ENCODE measurements at regions not wholly inside any gene's neighbourhood (a gene's known extent, or its start where the extent isn't known, plus 50 kb on each side); places are given as distances from the start of the nearest gene placed in this dataset.

GRCh38 chr1:88317396-88317795 is 366.7 kb upstream of the PKN2 start:
- no peaks in the 10 kb centered on the region for H3K27me3 ChIP-seq
- no peak for TF ChIP-seq POLR2A (IDR thresholded peaks at IDR 0.05)
- TF ChIP-seq CTCF (IDR thresholded peaks at IDR 0.05): no peak
- intact Hi-C loops (cut with DNase I; ENCODE audit: low total_unique reads): no loop called here
- no peaks in the 10 kb centered on the region for H3K9me3 ChIP-seq
- no peak for DNase-seq
- WGBS, 2 donors: 77 to 79% methylated on average over 1 of the region's 1 CpG
- H3K27ac ChIP-seq: no peak overlapping the region
- no peak overlapping the region for H3K4me3 ChIP-seq
- no peaks in the 10 kb centered on the region for H3K4me1 ChIP-seq
- H3K36me3 ChIP-seq (ENCODE audit: low read depth, missing control alignments): no peaks in the 10 kb centered on the region

GRCh38 chr1:88318740-88319139 is 365.3 kb upstream of the PKN2 start:
- intact Hi-C loops (cut with DNase I; ENCODE audit: low total_unique reads): no loop called here
- Histone ChIP-seq H3K27ac (no peak overlapping the region), H3K4me1 (no peaks in the 10 kb centered on the region), H3K36me3 (ENCODE audit: low read depth, missing control alignments) (no peaks in the 10 kb centered on the region), H3K27me3 (no peaks in the 10 kb centered on the region), H3K9me3 (no peaks in the 10 kb centered on the region), H3K4me3 (no peak overlapping the region)
- WGBS, 2 donors: 86 to 94% methylated on average over 7 of the region's 7 CpGs
- DNase-seq: no peak
- no peak for TF ChIP-seq POLR2A (IDR thresholded peaks at IDR 0.05)
- no peak for TF ChIP-seq CTCF (IDR thresholded peaks at IDR 0.05)

- no peak for DNase-seq
- intact Hi-C loops (cut with DNase I; ENCODE audit: low total_unique reads): no loop called here
Observed at GRCh38 chr1:88320291-88320690, 363.8 kb upstream of the PKN2 start.

GRCh38 chr1:88321706-88322105 is 362.4 kb upstream of the PKN2 start:
- intact Hi-C loops (cut with DNase I; ENCODE audit: low total_unique reads): no loop called here
- H3K27me3 ChIP-seq: no peaks in the 10 kb centered on the region
- 77% methylated on average over 2 of the region's 2 CpGs for WGBS, 2 donors
- H3K36me3 ChIP-seq (ENCODE audit: low read depth, missing control alignments): no peaks in the 10 kb centered on the region
- TF ChIP-seq POLR2A (IDR thresholded peaks at IDR 0.05) (no peak), CTCF (IDR thresholded peaks at IDR 0.05) (no peak)
- H3K9me3 ChIP-seq: no peaks in the 10 kb centered on the region
- H3K27ac ChIP-seq: no peak overlapping the region
- no peak overlapping the region for H3K4me3 ChIP-seq
- no peaks in the 10 kb centered on the region for H3K4me1 ChIP-seq
- DNase-seq: no peak

More at GRCh38 chr1:88320291-88320690, 363.8 kb upstream of the PKN2 start:
- no peaks in the 10 kb centered on the region for H3K9me3 ChIP-seq
- H3K4me1 ChIP-seq: no peaks in the 10 kb centered on the region
- no peaks in the 10 kb centered on the region for H3K27me3 ChIP-seq
- WGBS, 2 donors: 83 to 86% methylated on average over 3 of the region's 3 CpGs
- no peak for TF ChIP-seq CTCF (IDR thresholded peaks at IDR 0.05)
- no peak for TF ChIP-seq POLR2A (IDR thresholded peaks at IDR 0.05)
- no peaks in the 10 kb centered on the region for H3K36me3 ChIP-seq (ENCODE audit: low read depth, missing control alignments)
- no peak overlapping the region for H3K27ac ChIP-seq
- H3K4me3 ChIP-seq: no peak overlapping the region

GRCh38 chr1:88324899-88325298 is 359.2 kb upstream of the PKN2 start:
- intact Hi-C loops (cut with DNase I; ENCODE audit: low total_unique reads): no loop called here

More at GRCh38 chr1:88324899-88325298, 359.2 kb upstream of the PKN2 start:
- Histone ChIP-seq H3K27me3 (no peaks in the 10 kb centered on the region), H3K4me1 (no peaks in the 10 kb centered on the region), H3K9me3 (no peaks in the 10 kb centered on the region), H3K36me3 (ENCODE audit: low read depth, missing control alignments) (no peaks in the 10 kb centered on the region), H3K27ac (no peak overlapping the region), H3K4me3 (no peak overlapping the region)
- DNase-seq: no peak
- no peak for TF ChIP-seq CTCF (IDR thresholded peaks at IDR 0.05)
- no peak for TF ChIP-seq POLR2A (IDR thresholded peaks at IDR 0.05)
- WGBS, 2 donors: 71 to 77% methylated on average over 3 of the region's 3 CpGs

Data from testis (tissue), 2 donors.